ENCODE measurements at regions not wholly inside any gene's neighbourhood (a gene's known extent, or its start where the extent isn't known, plus 50 kb on each side); places are given as distances from the start of the nearest gene placed in this dataset.
"Not testable (repeated sequence)": the region's sequence is repeated elsewhere in the genome, so short reads cannot be mapped to it uniquely, and the experiment has no call there.

GRCh38 chr2:129193961-129194360, 785.5 kb upstream of the RAB6C start:
- no peak for DNase-seq (ENCODE audit: low spot score)

GRCh38 chr2:129199501-129199900, 780.0 kb upstream of the RAB6C start:
- no peak for DNase-seq (ENCODE audit: low spot score)

GRCh38 chr2:129201696-129202095, 777.8 kb upstream of the RAB6C start:
- no peak for DNase-seq (ENCODE audit: low spot score)

- no peak for DNase-seq (ENCODE audit: low spot score)
These were observed 776.1 kb upstream of the RAB6C start for GRCh38 chr2:129203331-129203730.

- not testable (repeated sequence) for DNase-seq (ENCODE audit: low spot score)
These were observed 774.9 kb upstream of the RAB6C start for GRCh38 chr2:129204581-129204980.

GRCh38 chr2:129205176-129205575, 774.3 kb upstream of the RAB6C start:
- no peak for DNase-seq (ENCODE audit: low spot score)

- no peak for DNase-seq (ENCODE audit: low spot score)
These were observed 773.7 kb upstream of the RAB6C start for GRCh38 chr2:129205766-129206165.

- no peak for DNase-seq (ENCODE audit: low spot score)
These were observed 767.0 kb upstream of the RAB6C start for GRCh38 chr2:129212299-129212958.

GRCh38 chr2:129224022-129224421, 755.4 kb upstream of the RAB6C start:
- DNase-seq (ENCODE audit: low spot score), result no peak

- no peak for DNase-seq (ENCODE audit: low spot score)
These were observed 755.0 kb upstream of the RAB6C start for GRCh38 chr2:129224486-129224885.

GRCh38 chr2:129229196-129229595, 750.3 kb upstream of the RAB6C start:
- no peak for DNase-seq (ENCODE audit: low spot score)

- no peak for DNase-seq (ENCODE audit: low spot score)
These were observed 749.5 kb upstream of the RAB6C start for GRCh38 chr2:129229830-129230441.

- DNase-seq (ENCODE audit: low spot score), result no peak
These were observed 747.5 kb upstream of the RAB6C start for GRCh38 chr2:129231924-129232323.

- DNase-seq (ENCODE audit: low spot score), result no peak
These were observed 746.3 kb upstream of the RAB6C start for GRCh38 chr2:129233166-129233565.

GRCh38 chr2:129233751-129234406, 745.6 kb upstream of the RAB6C start:
- no peak for DNase-seq (ENCODE audit: low spot score)

GRCh38 chr2:129236601-129237000, 742.9 kb upstream of the RAB6C start:
- DNase-seq (ENCODE audit: low spot score), result no peak

- peak; percentile 43 for DNase-seq (ENCODE audit: low spot score)
These were observed 741.3 kb upstream of the RAB6C start for GRCh38 chr2:129237966-129238725.

- DNase-seq (ENCODE audit: low spot score), result no peak
These were observed 740.3 kb upstream of the RAB6C start for GRCh38 chr2:129239141-129239540.

- DNase-seq (ENCODE audit: low spot score), result no peak
These were observed 739.4 kb upstream of the RAB6C start for GRCh38 chr2:129240061-129240460.

- DNase-seq (ENCODE audit: low spot score), result no peak
These were observed 737.2 kb upstream of the RAB6C start for GRCh38 chr2:129242269-129242668.

- DNase-seq (ENCODE audit: low spot score), result no peak
These were observed 731.7 kb upstream of the RAB6C start for GRCh38 chr2:129247751-129248150.

- DNase-seq (ENCODE audit: low spot score), result no peak
These were observed 731.3 kb upstream of the RAB6C start for GRCh38 chr2:129248198-129248597.
